NCI-H82 treated with DMSO at 0.1 percent for 48 hours (cell line): ENCODE measurements at regions not wholly inside any gene's neighbourhood (a gene's known extent, or its start where the extent isn't known, plus 50 kb on each side); places are given as distances from the start of the nearest gene placed in this dataset.

Source experiments
- DNase-seq: peaks from one replicate; lab custom pipeline; 2025; ENCODE audit not compliant: unreplicated experiment; lab: John Stamatoyannopoulos, UW

DNA sequence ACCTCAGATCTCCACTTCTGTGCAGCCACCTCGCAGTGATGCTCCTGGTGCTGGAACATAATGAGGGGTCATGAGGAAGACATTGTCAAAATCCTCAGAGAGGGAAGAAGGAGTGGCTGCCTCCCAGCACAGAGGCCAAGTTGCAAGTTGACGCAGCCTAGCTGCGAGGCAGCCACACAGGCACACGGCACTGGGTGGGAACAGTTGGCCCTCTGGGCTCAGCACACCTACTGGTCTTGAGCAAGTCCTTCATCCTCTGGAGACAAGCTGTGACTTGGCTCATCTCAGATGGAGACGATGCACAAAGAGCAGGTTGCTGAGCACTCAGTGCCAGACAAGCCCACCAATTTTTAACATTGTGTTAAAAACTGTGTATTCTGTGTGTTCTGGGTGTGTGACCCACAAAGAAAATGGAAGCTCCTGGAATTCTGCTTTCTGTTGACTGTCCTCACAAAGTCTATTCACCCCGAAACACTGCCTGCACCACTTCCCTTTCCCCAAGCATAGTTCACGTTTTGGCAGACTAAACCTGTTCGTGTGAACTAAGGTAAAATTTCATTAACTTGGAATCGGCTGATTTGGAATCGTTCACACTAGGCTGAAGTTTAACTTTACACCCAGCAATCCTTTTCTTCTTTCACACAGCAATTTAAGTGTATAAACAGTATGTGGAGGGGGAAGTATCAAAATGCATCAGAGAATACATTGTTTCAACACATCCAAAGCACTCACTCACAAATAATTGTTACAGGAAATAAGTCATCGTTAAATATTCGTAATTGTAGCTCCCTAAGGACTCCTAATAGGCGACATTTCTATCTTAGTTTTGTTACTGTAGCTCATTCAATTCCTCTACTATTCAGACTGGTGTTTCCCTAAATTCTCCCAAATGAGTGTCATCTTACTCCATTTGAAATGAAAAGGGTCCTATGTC is 266.6 kb upstream of the ID2 start:
- DNase-seq: no peak

DNA sequence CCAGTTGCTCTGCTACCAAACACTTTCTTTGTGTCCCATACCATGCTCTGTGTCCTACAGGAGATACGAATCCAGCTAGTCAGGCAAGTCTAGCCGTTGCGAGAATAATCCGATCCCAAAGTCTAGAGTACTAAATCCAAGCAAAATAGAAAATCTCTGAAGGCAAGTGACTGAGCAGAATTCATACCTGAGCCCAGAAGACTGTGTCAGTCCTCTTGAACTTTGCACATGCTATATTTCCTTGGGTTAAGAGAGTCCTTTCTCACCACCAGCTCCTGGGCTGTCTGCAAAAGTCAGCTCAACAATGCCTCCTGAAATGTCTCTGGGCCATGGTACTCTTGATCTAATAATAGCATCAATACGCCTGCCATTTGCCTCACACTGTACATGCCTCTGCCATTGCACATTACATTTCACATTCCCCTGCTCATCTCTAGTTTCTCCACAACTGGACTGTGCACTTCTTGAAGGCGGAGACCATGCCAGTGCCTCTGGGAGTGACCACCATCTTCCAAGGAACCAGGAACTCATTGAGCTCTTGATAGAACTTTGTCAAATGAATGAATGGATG is 265.8 kb upstream of the ID2 start:
- no peak for DNase-seq

- DNase-seq: no peak
Measured at GRCh38 chr2:8416849-8417832, 264.7 kb upstream of the ID2 start.

DNA sequence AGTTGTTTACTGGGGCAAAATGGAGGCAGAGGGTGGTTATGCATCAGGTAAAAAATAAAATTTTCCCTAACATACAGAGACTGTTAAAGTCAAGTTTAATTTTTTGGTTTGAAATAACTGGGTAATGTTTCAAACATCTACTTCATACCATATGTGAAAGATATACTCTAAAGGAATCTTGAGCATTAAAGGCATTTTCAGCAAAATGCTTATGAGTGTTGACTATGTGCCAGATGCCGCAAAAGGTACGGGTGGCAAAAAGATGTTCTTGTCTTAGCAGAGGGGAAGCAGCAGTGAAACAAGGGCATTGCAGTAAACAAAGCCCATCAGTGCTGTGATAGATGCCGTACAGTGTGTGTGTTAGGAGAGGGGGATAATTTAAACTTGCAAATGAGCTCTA is 263.1 kb upstream of the ID2 start:
- no peak for DNase-seq

DNA sequence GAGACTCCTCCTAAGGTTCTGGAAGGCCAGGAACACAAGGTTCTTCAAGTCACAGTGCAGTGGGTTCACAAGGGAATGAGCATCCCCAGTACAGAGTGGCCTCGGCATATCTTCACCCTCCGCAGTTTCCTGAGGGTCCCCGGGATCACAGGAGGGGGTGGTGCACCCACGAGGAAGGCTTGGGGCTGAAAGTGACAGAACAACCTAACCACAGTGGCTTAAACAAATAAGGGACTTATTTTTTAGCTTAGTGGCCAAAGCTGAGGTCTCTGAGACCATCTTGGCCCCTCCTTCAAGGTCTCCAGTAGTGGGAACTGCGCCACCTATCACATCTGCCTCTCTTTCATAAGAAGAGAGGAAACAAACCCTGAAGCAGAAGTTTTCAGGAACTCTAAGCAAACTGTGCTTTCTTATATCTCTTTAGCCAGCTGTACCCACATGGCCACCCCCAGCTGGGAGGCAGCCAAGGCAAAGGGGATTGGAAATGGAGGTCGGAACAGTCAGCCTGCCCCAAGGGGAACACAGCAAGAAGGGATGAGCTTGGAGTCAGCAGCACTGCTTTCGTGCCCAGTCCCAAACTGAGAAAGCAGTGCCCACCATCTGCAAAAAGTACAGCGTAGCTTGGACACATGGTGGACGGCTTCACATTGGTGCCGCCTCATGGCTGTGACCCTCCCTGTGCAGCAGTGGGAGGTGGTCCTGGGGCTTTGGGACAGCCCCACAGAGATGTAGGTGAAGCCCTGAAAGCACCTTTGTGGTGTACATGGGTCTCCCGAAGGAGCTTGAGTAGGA is 260.0 kb upstream of the ID2 start:
- no peak for DNase-seq

- DNase-seq: no peak
Measured at GRCh38 chr2:8422450-8422800, 259.4 kb upstream of the ID2 start.

GRCh38 chr2:8424997-8425900 is 256.6 kb upstream of the ID2 start:
- DNase-seq: no peak

DNA sequence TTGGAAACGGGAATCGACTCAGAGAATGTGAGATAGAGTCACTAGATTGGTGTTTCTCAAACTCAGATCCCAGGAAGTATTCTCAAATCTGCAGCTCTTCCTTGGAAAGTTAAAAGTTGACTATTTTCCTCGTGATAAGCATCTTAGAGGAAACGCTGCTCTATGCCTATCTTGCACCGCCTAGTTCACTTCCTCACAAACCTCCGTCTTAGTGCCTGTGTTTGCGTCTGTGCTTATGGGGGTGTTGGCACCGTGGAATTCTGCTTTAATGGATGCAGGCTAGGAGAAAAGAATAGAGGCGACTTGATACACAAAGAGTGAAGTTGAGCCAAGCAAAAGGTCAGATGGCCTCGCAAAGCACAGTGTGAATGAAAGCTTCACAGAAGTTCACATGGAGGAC is 255.3 kb upstream of the ID2 start:
- DNase-seq: no peak

DNA sequence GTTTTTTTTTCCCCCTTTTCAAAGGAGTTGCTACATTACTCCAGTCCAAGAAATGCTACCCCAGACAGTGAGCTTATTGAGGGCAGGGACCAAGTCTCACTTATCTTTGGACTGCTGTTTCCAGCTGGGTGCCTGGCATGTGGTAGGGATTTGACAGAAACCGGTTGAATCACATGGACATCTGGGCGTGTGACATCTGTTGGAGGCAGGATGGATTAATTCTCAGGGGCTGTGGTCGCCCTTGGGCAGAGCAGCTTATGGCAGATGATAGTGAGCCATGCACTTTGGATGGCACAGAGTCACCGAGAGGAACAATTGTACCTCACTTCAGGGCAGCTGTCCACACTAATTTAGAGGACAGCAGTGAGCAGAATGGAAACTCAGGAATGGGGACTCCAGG is 254.6 kb upstream of the ID2 start:
- no peak for DNase-seq

GRCh38 chr2:8430628-8431027 is 251.2 kb upstream of the ID2 start:
- no peak for DNase-seq

DNA sequence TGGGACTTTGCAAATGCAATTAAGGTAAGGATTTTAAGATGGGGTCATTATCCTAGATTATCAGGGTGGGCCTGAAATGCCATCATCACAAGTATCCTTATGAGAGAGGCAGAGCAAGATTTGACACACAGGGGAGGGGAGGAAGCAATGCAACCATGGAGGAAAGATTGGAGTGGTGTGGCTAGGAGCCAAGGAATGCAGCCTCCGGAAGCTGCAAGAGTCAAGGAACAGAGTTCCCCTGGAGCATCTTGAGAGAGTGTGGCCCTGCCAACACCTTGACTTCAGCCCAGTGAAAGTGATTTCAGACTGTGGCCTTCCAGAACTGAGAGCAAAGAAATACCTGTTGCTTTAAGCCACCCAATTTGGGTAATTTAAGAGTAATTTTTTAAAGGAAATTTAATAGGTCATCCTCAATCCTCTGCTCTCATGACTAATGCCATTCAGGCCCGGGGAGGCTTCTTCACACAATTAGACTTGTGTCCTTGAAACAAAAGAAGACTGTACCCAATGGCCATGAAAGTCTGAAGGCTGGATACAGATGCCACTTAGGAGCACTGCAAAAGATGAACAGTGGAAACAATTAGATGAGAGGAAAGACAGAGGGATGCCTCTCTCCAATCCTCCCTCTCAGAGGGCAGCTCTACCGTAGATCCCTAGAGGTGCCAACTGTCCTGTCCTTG is 250.3 kb upstream of the ID2 start:
- no peak for DNase-seq

DNA sequence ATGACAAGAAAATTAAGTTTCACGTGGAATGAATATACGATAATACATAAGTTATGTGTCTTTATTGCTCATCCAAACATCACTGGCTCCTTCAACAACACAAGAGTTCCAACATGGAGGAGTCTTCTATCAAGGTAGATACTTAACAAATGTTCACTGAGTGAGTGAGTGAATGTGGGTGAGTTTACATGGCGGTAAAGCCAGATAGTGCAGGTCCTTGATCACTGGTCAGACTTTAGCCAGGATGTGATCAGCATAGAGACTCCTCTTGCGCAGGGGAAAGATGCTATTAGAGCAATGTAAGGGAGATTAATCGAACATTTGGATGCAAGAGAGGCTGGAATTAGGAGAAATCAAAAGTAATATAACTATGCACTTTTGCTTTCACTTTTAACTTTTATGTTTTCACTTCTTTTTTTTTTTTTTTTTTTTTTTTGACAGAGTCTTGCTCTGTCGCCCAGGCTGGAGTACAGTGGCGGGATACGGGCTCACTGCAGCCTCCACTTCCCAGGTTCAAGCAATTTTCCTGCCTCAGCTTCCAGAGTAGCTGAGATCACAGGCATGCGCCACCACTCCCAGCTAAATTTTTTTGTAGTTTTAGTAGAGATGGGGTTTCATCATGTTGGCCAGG is 249.0 kb upstream of the ID2 start:
- no peak for DNase-seq

GRCh38 chr2:8433390-8433789 is 248.5 kb upstream of the ID2 start:
- no peak for DNase-seq

GRCh38 chr2:8435608-8436007 is 246.2 kb upstream of the ID2 start:
- no peak for DNase-seq

DNA sequence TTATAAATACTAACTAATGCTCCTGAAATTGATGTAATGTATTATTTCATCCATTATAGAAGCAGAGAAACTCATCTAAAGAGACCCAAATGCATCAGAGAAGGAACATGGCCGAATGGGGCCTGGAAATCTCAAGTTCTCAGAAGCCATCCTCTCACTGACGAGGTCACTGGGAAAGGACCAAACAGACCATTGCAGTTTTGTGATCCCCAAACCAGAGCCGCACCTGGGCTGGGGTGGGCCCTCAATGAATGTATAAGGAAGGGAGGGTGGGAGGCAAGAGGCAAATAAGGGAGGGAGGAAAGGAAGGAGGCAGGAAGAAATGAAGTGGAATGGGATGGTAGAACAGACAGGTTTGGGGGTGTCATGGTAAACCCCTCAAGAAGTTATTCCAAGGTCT is 245.3 kb upstream of the ID2 start:
- DNase-seq: no peak

DNA sequence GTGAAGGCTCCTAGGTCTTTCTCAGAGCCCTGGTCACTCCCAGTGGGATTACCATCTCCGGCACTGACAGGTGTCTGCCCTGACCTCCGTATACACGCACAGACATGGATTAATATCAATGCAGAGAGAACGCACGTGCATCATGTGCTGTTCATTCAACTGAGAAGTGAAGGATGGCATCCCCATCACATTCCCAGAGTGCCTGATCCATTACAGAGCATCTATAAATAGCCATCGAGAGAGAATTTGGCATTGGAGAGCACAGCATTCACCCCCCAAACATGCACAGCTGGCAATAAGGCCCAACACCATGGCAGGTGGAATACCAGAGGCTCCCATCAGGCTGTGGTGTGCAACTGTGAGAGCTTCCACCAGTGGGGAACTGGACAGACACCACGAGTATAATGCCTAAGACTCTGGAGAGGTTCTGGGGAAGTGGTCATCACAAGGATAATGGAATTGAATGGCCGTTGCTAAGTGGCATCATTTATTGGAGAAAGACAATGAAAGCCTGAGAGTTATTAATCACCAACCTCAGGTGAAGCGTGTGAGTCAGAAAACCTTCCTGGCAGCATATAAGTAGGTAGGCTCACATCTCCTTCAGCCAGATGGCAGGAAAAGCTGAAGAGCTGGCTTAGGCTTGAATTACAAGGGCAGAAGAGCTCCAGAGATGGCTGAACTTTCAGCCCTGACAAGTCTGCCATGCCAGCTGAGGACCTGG is 244.5 kb upstream of the ID2 start:
- DNase-seq: no peak

- no peak for DNase-seq
Measured at GRCh38 chr2:8437949-8438400, 243.9 kb upstream of the ID2 start.

DNA sequence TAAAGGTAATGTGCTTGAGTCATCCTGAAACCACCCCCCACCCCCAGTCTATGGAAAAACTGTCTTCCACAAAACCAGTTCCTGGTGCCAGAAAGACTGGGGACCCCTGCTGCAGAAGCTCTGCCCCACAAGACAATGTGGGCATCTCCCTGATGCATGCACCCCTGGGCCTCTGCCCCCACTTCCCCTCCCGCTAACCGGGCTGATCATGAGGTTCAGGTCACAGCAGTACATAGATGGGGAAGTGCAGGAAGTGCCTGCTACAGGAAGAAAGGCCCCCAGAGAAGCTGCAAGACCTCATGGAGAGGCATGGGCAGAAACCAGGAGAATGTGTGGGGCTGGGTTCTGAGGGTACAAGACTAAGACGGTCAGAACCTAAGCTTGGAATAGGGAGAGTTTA is 243.4 kb upstream of the ID2 start:
- DNase-seq: no peak
